HG03175 (cell line): ENCODE measurements at regions not wholly inside any gene's neighbourhood (a gene's known extent, or its start where the extent isn't known, plus 50 kb on each side); places are given as distances from the start of the nearest gene placed in this dataset.
"Not testable (repeated sequence)": the region's sequence is repeated elsewhere in the genome, so short reads cannot be mapped to it uniquely, and the experiment has no call there.

Experiments used
- ATAC-seq: cut with Tn5 transposase; IDR thresholded peaks from one replicate; pipeline ENCODE4 v1.9.1; 2021; ENCODE audit warnings: mild to moderate bottlenecking, moderate library complexity; ENCODE audit not compliant: unreplicated experiment

DNA sequence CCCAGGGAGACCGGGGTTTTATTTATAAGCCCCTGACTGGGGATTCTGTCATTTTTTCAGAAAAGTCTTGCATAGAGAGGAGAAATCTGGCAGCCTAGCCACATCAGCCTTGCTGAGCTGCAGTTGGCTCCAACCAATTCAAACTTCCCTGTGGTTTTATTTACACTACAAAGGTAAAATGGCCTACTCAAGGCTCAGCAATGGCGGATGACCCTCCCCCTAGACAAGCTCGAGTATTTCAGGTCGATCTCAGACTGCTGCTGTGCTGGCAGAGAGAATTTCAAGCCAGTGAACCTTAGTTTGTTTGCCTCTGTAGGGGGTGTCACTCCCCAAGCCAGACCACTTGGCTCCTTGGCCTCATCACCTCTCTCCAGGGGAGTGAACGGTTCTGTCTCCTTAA, 52.9 kb downstream of the CDY2A start:
- not testable (repeated sequence) for ATAC-seq

- not testable (repeated sequence) for ATAC-seq
These were observed 60.3 kb downstream of the CDY2A start for GRCh38 chrY:18085910-18086309.

GRCh38 chrY:18086361-18086977, 60.9 kb downstream of the CDY2A start:
- not testable (repeated sequence) for ATAC-seq

- not testable (repeated sequence) for ATAC-seq
These were observed 62.5 kb downstream of the CDY2A start for GRCh38 chrY:18087943-18088655.

- not testable (repeated sequence) for ATAC-seq
These were observed 67.4 kb downstream of the CDY2A start for GRCh38 chrY:18092952-18093351.

GRCh38 chrY:18105691-18106090, 80.1 kb downstream of the CDY2A start:
- ATAC-seq, result not testable (repeated sequence)

DNA sequence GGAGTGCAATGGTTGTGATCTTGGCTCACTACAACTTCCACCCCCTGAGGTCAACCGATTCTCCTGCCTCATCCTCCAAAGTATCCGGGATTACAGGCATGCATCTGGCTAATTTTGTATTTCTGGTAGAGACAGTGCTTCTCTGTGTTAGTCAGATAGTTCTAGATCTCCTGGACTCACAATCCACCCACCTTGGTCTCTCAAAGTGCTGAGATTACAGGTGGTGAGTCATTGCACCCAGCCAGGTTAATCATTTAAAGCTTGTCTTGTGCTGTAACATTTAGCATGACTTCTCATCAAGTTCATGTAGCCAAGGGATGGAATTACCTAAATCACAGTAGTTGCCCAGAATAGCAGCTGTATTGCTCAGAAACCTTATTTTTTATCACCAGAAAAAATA, 92.8 kb downstream of the CDY2A start:
- ATAC-seq, result not testable (repeated sequence)

DNA sequence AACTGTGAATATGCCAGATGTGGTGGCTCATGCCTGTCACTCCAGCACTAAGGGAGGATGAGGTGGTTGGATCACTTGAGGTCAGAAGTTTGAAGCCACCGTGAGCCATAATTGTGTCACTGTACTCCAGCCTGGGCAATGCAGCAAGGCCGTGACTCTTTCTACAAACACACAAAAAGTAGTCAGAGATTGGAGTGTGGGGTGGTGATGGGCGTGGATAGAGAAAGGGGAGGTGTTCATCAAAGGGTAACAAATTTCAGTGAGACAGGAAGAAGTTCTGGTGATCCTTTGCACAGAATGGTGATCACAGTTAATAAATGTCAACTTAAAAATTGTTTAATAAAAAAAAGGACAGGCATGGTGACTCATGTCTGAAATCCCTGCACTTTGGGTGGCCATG, 112.1 kb downstream of the CDY2A start:
- not testable (repeated sequence) for ATAC-seq

DNA sequence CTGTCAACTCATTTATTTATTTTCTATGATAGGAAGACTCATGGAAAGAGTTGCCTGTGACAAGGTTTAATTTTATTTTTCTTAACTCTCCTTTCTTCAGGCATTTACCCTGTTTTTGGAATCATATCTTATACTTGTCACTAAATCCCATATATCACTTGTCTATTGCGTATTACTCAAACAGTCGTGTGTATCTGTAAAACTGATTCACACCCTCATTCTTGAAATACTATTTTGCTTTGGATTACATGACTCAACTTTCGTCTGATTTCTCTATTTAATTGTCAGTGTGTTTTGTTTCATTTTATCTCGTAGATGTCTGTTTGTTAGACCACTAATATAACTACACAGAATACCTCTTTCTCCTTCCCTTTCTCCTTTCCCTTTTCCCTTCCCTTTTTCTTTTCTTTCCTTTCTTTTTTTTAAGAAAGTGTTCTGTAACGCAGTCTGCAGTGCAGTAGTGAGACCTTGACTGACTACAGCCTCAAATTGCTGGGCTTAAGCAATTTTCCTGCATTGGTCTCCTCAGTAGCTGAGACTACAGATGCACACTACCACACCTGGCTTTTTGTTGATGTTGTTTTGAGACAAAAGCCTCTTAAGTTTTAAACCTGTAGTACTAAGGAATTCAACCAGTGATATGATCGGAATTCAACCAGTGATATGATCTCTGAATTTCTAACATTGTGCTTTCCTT, 113.9 kb downstream of the CDY2A start:
- ATAC-seq, result not testable (repeated sequence)

DNA sequence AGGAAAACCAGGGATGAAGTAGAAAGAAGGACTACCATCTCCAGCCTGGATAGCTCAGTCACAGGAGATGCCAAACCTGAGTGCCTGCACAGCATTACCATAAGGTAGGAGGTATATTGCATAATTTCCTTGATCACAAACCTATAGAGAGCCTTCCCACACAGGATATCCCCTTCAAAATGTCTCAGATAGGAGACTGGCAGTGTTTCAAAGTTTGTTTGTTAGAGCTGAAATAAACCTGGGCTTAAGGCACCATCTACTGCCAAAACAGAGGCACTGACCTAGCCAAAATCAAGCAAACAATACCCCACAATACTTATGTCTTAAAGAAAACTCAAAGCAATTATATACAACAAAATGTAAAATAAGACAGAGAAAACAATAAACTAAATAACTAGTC, 120.8 kb downstream of the CDY2A start:
- not testable (repeated sequence) for ATAC-seq

GRCh38 chrY:18152626-18153025, 127.0 kb downstream of the CDY2A start:
- not testable (repeated sequence) for ATAC-seq

DNA sequence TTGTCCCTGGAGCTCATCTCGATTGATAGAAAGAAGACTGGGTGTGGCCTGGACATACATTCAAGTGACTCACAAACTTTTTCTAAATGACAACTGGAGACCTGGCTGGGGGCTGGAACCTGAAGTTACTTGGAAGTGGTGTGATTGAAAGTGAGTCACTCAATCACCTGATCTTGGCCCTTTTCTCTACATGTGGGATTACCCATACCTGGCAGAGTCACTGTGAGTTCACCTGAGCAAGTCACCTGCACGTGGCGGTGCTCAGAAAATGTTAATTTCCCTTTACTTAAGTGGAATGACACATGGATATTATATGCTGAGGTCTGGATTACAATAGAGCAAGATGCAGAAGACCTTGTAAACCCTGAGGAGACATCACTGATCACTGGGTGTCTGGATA, 140.2 kb downstream of the CDY2A start:
- ATAC-seq, result not testable (repeated sequence)

DNA sequence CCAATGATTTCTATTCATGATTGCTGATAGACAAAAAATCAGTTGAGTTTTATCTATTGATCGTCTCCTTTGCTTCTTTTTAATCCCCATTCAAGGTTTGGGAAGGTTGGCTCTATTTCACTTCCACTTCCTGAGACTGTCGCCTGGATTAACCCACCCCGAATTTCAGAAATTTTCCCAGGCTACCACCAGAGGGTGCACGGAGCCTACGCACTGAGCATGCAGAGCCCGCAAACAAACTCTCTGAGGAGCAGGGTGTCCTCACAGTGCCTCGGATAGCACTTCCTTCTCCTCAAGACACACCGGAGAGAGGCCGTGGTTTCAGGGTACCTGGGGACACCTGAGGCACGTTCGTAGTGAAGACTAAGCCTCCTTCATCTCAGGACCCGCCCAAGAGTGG, 150.5 kb downstream of the CDY2A start:
- ATAC-seq, result not testable (repeated sequence)

GRCh38 chrY:18188982-18189683, 163.5 kb downstream of the CDY2A start:
- not testable (repeated sequence) for ATAC-seq

DNA sequence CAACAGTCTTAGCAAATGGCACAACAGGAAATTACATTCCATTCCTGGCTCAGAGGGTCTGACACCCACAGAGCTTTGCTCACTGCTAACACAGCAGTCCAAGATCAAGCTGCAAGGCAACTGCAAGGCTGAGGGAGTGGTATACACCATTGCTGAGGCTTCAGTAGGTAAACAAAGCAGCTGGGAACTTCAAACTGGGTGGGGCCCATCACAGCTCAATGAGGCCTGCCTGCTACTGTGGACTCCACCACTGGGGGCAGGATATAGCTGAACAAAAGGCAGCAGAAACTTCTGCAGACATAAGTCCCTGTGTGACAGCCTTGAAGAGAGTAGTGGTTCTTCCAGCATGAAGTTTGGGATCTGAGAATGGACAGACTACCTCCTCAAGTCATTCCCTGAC, 212.0 kb downstream of the CDY2A start:
- ATAC-seq, result not testable (repeated sequence)

GRCh38 chrY:18262562-18262961, 237.0 kb downstream of the CDY2A start:
- ATAC-seq, result not testable (repeated sequence)

DNA sequence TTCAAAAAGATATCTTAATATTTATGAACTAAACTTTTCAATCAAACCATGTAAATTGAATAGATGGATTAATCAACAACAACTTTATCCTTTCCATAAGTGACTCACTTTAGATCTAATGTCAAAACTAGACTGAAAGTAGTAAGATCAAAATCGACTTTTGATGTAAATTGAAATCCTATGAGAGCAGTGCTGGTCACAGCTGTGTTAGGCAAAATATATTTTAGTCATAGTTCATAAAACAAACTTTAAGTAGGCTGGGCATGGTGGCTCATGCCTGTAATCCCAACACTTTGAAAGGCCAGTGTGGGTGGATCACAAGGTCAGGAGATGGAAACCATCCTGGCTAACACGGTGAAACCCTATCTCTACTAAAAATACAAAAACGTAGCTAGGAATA, 245.5 kb downstream of the CDY2A start:
- not testable (repeated sequence) for ATAC-seq

GRCh38 chrY:18294353-18294752, 252.2 kb upstream of the HSFY1 start:
- not testable (repeated sequence) for ATAC-seq

DNA sequence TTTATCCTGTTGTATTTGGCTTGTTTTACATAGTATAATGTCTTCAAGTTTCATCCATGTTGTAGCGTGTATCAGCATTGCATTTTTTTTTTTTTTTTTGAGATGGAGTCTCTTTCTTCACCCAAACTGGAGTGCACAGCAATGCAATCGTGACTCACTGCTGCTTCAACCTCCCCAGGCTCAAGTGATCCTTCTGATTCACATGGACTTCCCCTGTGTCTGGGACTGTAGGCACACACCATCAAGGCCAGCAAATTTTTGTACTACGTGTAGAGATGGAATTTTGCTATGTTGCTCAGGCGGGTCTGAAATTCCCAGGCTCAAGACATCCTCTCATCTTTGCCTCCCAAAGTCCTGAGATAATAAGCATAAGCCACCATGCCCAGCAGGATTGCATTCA, 248.1 kb upstream of the HSFY1 start:
- ATAC-seq, result not testable (repeated sequence)

DNA sequence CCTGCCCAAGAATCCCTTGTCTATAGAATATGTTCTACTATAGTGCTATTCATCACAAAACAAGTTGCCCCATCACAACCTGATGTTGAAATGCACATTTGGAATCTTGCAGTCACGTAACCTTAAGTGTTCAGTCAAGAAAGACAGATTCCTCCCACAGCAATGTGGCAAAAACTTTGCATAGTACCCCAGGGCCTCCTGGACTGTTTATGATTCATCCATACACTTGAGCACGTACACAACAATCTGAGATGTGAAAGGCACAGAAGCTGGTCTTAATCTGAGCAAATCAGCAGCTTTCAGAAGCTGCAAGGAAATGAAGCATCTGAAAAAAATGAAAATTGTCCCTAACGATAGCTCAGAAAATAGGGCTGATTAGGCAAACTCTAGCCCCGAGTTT, 240.2 kb upstream of the HSFY1 start:
- not testable (repeated sequence) for ATAC-seq

DNA sequence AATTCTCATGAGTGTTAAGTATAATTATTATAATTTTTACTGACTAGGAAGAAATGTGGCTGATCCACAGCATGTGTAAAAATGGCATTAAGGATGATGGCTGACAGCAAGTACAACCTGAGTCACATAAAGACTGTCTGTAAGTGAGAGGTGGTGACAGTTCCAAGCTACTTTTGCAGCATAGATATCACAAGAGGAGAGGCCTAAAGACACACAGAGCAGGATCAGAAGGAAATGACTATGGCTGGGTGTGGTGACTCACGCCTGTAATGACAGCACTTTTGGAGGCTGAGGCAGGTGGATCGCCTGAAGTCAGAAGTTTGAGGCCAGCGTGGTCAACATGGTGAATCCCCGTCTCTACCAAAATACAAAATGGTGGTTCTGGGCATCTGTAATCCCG, 234.7 kb upstream of the HSFY1 start:
- ATAC-seq, result not testable (repeated sequence)
